Erythroblast (primary cell): ENCODE measurements at regions not wholly inside any gene's neighbourhood (a gene's known extent, or its start where the extent isn't known, plus 50 kb on each side); places are given as distances from the start of the nearest gene placed in this dataset.

ENCODE experiments used
- GATA1 ChIP-seq: IDR thresholded peaks from 2 replicates; pipeline ENCODE4 v1.6.1; 2011; ENCODE audit warnings: low read depth, mild to moderate bottlenecking, control low read depth, low read length, moderate library complexity
- POLR2A ChIP-seq: IDR thresholded peaks from 2 replicates; pipeline ENCODE4 v1.6.1; 2011; ENCODE audit warnings: mild to moderate bottlenecking, low read length

DNA sequence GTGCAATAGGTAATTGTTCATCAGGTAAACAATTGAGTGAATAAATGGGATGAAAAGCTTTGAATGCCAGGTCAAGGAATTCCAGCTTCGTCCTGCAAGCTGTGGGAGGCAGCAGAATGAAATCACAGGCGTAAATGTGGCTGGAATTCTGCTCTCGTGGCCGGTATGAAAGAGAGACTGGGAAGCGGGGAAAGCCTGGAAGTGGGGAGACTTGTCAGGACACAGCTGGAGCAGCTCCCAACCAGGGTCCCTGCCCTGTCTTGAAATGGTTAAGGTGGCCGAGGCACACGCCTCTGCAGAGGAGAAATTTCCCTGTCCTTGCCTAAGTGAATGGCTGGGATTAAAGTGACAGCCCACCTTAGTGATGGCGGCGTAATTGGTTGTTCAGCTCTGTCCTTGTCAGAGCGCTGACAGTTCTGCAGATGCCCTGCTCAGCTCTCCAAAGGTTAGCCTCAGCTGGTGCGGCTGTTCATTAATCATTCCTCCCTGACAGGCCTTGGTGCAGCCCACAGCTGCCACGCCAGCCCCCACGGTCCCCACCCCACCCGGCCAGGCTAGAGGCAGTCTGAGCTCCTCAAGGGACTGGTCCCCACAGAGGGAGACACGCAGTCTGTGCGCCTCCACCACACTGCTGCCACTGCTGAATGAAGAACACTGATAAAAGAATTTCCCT, 398.3 kb upstream of the POU3F1 start:
- TF ChIP-seq POLR2A = no peak
- TF ChIP-seq GATA1 = no peak
